GM12878 (cell line): ENCODE measurements at regions not wholly inside any gene's neighbourhood (a gene's known extent, or its start where the extent isn't known, plus 50 kb on each side); places are given as distances from the start of the nearest gene placed in this dataset.

Experiments used
- ATAC-seq: fragments of 200-7000 bp; cut with Tn5 transposase; 3 replicates; pipeline ENCODE4 v1.9.1; 2020; ENCODE audit warnings: mild to moderate bottlenecking, moderate library complexity
- BruUV-seq: library from RNA; stranded (reverse); fragments of 400-500 nt; replicated peaks from 2 replicates; lab custom pipeline; 2021; lab: Mats Ljungman, UMichigan
- CTCF ChIA-PET: fragments of 300-600 bp; sonication (Branson Sonifier 250); formaldehyde crosslinking; extraction: SDS; loops from one replicate; lab custom pipeline; 2021; ENCODE audit warnings: inconsistent platforms; lab: Yijun Ruan, JAX
- POLR2A ChIA-PET: fragments of 350-600 bp; formaldehyde crosslinking; extraction: SDS; loops from one replicate; lab custom pipeline; 2021; ENCODE audit warnings: inconsistent platforms; lab: Charles Lee
- RAD21 ChIA-PET: fragments of 300-600 bp; sonication (Branson Sonifier 250); formaldehyde crosslinking; loops from one replicate; lab custom pipeline; 2023; ENCODE audit warnings: antibody characterized with exemption; ENCODE audit not compliant: unreplicated experiment; lab: Charles Lee
- SMC1A ChIA-PET: fragments of 300-600 bp; sonication (Branson Sonifier 250); formaldehyde crosslinking; loops from one replicate; lab custom pipeline; 2023; ENCODE audit not compliant: unreplicated experiment, uncharacterized antibody; lab: Charles Lee
- DNase-seq: peaks from one replicate; pipeline ENCODE4 v3.0.0-alpha.2; 2011; ENCODE audit warnings: low read depth, low spot score
- FAIRE-seq: peaks from 3 replicates; lab custom pipeline; 2011; peaks lifted over from hg19 to GRCh38; lab: Jason Lieb, UNC
- H2AFZ ChIP-seq: 2 replicates; pipeline ENCODE4 v1.6.0; 2011; ENCODE audit warnings: low read depth, low read length, control low read depth; ENCODE audit not compliant: control insufficient read depth
- H3K27ac ChIP-seq: 2 replicates; pipeline ENCODE4 v1.5.1; 2011; ENCODE audit warnings: control low read depth; ENCODE audit not compliant: control insufficient read depth, insufficient read depth
- H3K27me3 ChIP-seq, 2 experiments: replicated peaks in 1 of 2; 2 replicates each; pipeline versions ENCODE4 v1.6.0 to v1.6.1; 2011; ENCODE audit warnings: low read length in 1 of 2; ENCODE audit not compliant: control insufficient read depth in 2 of 2, insufficient read depth in 2 of 2
- H3K36me3 ChIP-seq, 2 experiments: 2 replicates each; pipeline ENCODE4 v1.5.1; 2011; ENCODE audit warnings: low read length in 1 of 2; ENCODE audit not compliant: control insufficient read depth in 2 of 2, insufficient read depth in 2 of 2
- H3K4me1 ChIP-seq: 2 replicates; pipeline ENCODE4 v1.6.1; 2011; ENCODE audit warnings: mild to moderate bottlenecking, low read length, moderate library complexity, mixed read lengths; ENCODE audit not compliant: control insufficient read depth, insufficient read depth
- H3K4me2 ChIP-seq: 2 replicates; pipeline ENCODE4 v1.6.0; 2011; ENCODE audit warnings: control low read depth; ENCODE audit not compliant: control insufficient read depth, insufficient read depth
- H3K4me3 ChIP-seq: fragments of 200-600 bp; sonication (generic); 2 replicates; pipeline ENCODE4 v1.5.1; 2016
- H3K79me2 ChIP-seq: 2 replicates; pipeline ENCODE4 v1.6.0; 2011; ENCODE audit warnings: low read length; ENCODE audit not compliant: control insufficient read depth, insufficient read depth
- H3K9ac ChIP-seq: 2 replicates; pipeline ENCODE4 v1.8.0; 2011; ENCODE audit warnings: low read length, control low read depth, mixed read lengths; ENCODE audit not compliant: control insufficient read depth, insufficient read depth
- H3K9me3 ChIP-seq: replicated peaks from 3 replicates; pipeline ENCODE4 v1.5.1; 2011; ENCODE audit warnings: mild to moderate bottlenecking, low read length; ENCODE audit not compliant: control insufficient read depth, insufficient read depth
- H4K20me1 ChIP-seq: 2 replicates; pipeline ENCODE4 v1.6.0; 2011; ENCODE audit not compliant: control insufficient read depth, insufficient read depth
- ATF7 ChIP-seq: fragments of 450-650 bp; IDR thresholded peaks from 2 replicates; pipeline ENCODE4 v1.6.1; 2016; ENCODE audit warnings: low read depth, mild to moderate bottlenecking
- BRCA1 ChIP-seq: IDR thresholded peaks from 2 replicates; pipeline ENCODE4 v1.6.1; 2011; ENCODE audit warnings: low read depth, low read length, improper control_type of control experiment
- ESRRA ChIP-seq: IDR thresholded peaks from 2 replicates; pipeline ENCODE4 v1.6.1; 2012; ENCODE audit warnings: mild to moderate bottlenecking, low read length, improper control_type of control experiment
- HDGF ChIP-seq: fragments of 450-650 bp; IDR thresholded peaks from 2 replicates; pipeline ENCODE4 v1.6.1; 2016; ENCODE audit warnings: antibody characterized with exemption
- JUNB ChIP-seq: IDR thresholded peaks from 2 replicates; pipeline ENCODE4 v1.6.1; 2016; ENCODE audit warnings: antibody characterized with exemption, mild to moderate bottlenecking
- NFXL1 ChIP-seq: fragments of 450-650 bp; IDR thresholded peaks from 2 replicates; pipeline ENCODE4 v1.6.1; 2017; ENCODE audit warnings: antibody characterized with exemption, mild to moderate bottlenecking, borderline replicate concordance
- NFYB ChIP-seq: IDR thresholded peaks from 2 replicates; pipeline ENCODE4 v1.6.1; 2011; ENCODE audit warnings: low read depth, mild to moderate bottlenecking, low read length, improper control_type of control experiment, moderate library complexity; ENCODE audit not compliant: insufficient read depth
- NR2C1 ChIP-seq: fragments of 450-650 bp; IDR thresholded peaks from 2 replicates; pipeline ENCODE4 v1.6.1; 2017; ENCODE audit warnings: antibody characterized with exemption, mild to moderate bottlenecking, moderate library complexity
- PAX8 ChIP-seq: fragments of 450-650 bp; IDR thresholded peaks from 2 replicates; pipeline ENCODE4 v1.6.1; 2017; ENCODE audit warnings: mild to moderate bottlenecking, moderate library complexity
- POLR2A ChIP-seq: IDR thresholded peaks from 2 replicates; pipeline ENCODE4 v1.6.1; 2011; ENCODE audit warnings: low read depth, mild to moderate bottlenecking, low read length
- POU2F2 ChIP-seq: IDR thresholded peaks from 3 replicates; pipeline ENCODE4 v1.6.1; 2011; ENCODE audit warnings: low read depth, mild to moderate bottlenecking, low read length, borderline replicate concordance
- SREBF2 ChIP-seq: IDR thresholded peaks from 2 replicates; pipeline ENCODE4 v1.6.1; 2012; ENCODE audit warnings: mild to moderate bottlenecking, low read length
- SRF ChIP-seq, 2 experiments: IDR thresholded peaks; 2 replicates each; pipeline ENCODE4 v1.6.1; 2011; ENCODE audit warnings: low read depth in 2 of 2, low read length in 2 of 2, mild to moderate bottlenecking in 1 of 2, moderate library complexity in 1 of 2
- STAT1 ChIP-seq: fragments of 450-650 bp; conservative IDR thresholded peaks from 2 replicates; pipeline ENCODE4 v1.6.1; 2014; ENCODE audit warnings: antibody characterized with exemption, mild to moderate bottlenecking
- WRNIP1 ChIP-seq: IDR thresholded peaks from 2 replicates; pipeline ENCODE4 v1.6.1; 2011; ENCODE audit warnings: low read depth, low read length, improper control_type of control experiment, borderline replicate concordance
- ZBED1 ChIP-seq: IDR thresholded peaks from 2 replicates; pipeline ENCODE4 v1.6.1; 2016; ENCODE audit warnings: borderline replicate concordance
- ZNF207 ChIP-seq: fragments of 450-650 bp; IDR thresholded peaks from 2 replicates; pipeline ENCODE4 v1.6.1; 2014; ENCODE audit warnings: antibody characterized with exemption, mild to moderate bottlenecking, borderline replicate concordance
- ZNF217 ChIP-seq: fragments of 450-650 bp; IDR thresholded peaks from 2 replicates; pipeline ENCODE4 v1.6.1; 2017; ENCODE audit warnings: antibody characterized with exemption, mild to moderate bottlenecking
- WGBS: methylation state at CpG from one replicate; pipeline ENCODE4 v1.1.6; 2016; ENCODE audit warnings: low lambda C conversion rate; ENCODE audit not compliant: insufficient replicate concordance, insufficient coverage; ENCODE audit errors: missing lambda C conversion rate; 5-methylcytosine and 5-hydroxymethylcytosine counted together
- in situ Hi-C: fragments of 300-500 bp; cut with MboI; formaldehyde crosslinking; loops from 9 replicates; pipeline ENCODE4 v1.14.3; 2018; ENCODE audit warnings: mixed read lengths
- intact Hi-C: fragments of 100-400 bp; cut with micrococcal nuclease; formaldehyde crosslinking; loops from one replicate; pipeline ENCODE4 v1.14.2; 2022; ENCODE audit not compliant: unreplicated experiment
- TF ChIP-seq, protein P1 (sequence below): IDR thresholded peaks from 2 replicates; pipeline ENCODE4 v1.6.1; 2011; ENCODE audit warnings: low read depth, low read length, improper control_type of control experiment, borderline replicate concordance
- TF ChIP-seq, protein P2 (sequence below): fragments of 450-650 bp; formaldehyde crosslinking; IDR thresholded peaks from 2 replicates; pipeline ENCODE4 v1.4.0; 2020; ENCODE audit warnings: mild to moderate bottlenecking, moderate library complexity

DNA sequence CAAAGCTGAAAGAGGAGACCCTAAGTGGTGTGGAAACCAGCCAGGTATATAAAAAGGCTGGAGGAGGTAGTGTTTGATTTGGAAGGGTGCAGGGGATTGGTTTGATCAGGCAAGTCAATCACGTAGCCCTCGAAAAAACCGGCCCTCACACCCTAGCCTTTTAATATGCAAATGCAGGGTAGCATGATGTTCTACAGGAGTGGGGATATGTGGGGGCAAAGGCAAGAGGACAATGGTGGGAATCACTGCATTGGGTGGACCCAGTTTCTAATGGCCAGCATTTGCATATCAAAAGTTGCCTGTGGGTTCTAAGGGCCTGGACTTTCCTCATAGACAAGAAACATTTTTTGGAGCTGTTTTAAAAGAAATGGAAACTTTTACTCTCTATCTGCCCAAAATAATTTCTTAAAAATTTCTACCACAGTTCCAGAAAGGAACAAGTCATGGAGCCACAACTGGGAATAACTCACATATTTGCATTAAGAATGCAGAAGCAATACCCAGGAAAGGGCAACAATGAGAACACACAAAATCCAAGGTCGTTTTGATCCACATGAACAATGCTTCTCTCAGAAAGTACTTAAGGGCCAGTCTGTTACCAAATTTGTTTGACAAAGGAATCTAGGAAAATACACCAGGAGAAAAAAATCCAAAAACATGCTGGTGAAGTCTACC is 915.8 kb downstream of the NLGN4Y start:
- H2AFZ ChIP-seq, result no peak overlapping the region
- H3K4me1 ChIP-seq, result no peaks in the 10 kb centered on the region
- in situ Hi-C loops, result no loop called here
- no peaks in the 10 kb centered on the region for H3K27me3 ChIP-seq
- WGBS, result no CpG with 5 or more reads among the region's 4 CpGs
- FAIRE-seq, result no peak
- no peak for ATAC-seq
- DNase-seq, result no peak
- H3K27ac ChIP-seq, result no peak overlapping the region
- intact Hi-C loops, result no loop called here
- no peaks in the 10 kb centered on the region for H3K79me2 ChIP-seq
- CTCF ChIA-PET, result no interaction called here
- no peaks in the 10 kb centered on the region for H4K20me1 ChIP-seq
- RAD21 ChIA-PET, result no interaction called here
- H3K4me2 ChIP-seq, result no peak overlapping the region
- no peaks in the 10 kb centered on the region for H3K9me3 ChIP-seq
- POLR2A ChIA-PET, result no interaction called here
- no TSS peak for BruUV-seq
- H3K9ac ChIP-seq, result no peak overlapping the region
- H3K36me3 ChIP-seq, result no peaks in the 10 kb centered on the region
- H3K4me3 ChIP-seq, result no peak overlapping the region
- SMC1A ChIA-PET, result no interaction called here
- TF ChIP-seq, protein P1, sequence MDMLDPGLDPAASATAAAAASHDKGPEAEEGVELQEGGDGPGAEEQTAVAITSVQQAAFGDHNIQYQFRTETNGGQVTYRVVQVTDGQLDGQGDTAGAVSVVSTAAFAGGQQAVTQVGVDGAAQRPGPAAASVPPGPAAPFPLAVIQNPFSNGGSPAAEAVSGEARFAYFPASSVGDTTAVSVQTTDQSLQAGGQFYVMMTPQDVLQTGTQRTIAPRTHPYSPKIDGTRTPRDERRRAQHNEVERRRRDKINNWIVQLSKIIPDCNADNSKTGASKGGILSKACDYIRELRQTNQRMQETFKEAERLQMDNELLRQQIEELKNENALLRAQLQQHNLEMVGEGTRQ, result no peak
- TF ChIP-seq BRCA1, result no peak
- TF ChIP-seq JUNB, result no peak
- TF ChIP-seq WRNIP1, result no peak
- no peak for TF ChIP-seq POU2F2
- no peak for TF ChIP-seq ATF7
- TF ChIP-seq STAT1, result no peak
- TF ChIP-seq, protein P2, sequence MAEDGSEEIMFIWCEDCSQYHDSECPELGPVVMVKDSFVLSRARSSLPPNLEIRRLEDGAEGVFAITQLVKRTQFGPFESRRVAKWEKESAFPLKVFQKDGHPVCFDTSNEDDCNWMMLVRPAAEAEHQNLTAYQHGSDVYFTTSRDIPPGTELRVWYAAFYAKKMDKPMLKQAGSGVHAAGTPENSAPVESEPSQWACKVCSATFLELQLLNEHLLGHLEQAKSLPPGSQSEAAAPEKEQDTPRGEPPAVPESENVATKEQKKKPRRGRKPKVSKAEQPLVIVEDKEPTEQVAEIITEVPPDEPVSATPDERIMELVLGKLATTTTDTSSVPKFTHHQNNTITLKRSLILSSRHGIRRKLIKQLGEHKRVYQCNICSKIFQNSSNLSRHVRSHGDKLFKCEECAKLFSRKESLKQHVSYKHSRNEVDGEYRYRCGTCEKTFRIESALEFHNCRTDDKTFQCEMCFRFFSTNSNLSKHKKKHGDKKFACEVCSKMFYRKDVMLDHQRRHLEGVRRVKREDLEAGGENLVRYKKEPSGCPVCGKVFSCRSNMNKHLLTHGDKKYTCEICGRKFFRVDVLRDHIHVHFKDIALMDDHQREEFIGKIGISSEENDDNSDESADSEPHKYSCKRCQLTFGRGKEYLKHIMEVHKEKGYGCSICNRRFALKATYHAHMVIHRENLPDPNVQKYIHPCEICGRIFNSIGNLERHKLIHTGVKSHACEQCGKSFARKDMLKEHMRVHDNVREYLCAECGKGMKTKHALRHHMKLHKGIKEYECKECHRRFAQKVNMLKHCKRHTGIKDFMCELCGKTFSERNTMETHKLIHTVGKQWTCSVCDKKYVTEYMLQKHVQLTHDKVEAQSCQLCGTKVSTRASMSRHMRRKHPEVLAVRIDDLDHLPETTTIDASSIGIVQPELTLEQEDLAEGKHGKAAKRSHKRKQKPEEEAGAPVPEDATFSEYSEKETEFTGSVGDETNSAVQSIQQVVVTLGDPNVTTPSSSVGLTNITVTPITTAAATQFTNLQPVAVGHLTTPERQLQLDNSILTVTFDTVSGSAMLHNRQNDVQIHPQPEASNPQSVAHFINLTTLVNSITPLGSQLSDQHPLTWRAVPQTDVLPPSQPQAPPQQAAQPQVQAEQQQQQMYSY (CRISPR knock-in tag), result no peak
- TF ChIP-seq PAX8, result no peak
- TF ChIP-seq NR2C1, result no peak
- no peak for TF ChIP-seq ZNF207
- TF ChIP-seq ESRRA, result no peak
- no peak for TF ChIP-seq ZNF217
- TF ChIP-seq SREBF2, result no peak
- TF ChIP-seq ZBED1, result no peak
- no peak for TF ChIP-seq HDGF
- no peak for TF ChIP-seq NFXL1
- no peak for TF ChIP-seq NFYB
- TF ChIP-seq SRF (IDR thresholded peaks at IDR 0.05; ENCODE audit: low read depth in 2 of 2, low read length in 2 of 2), result no peak
- no peak for TF ChIP-seq POLR2A
